Loucy (cell line): ENCODE measurements at regions not wholly inside any gene's neighbourhood (a gene's known extent, or its start where the extent isn't known, plus 50 kb on each side); places are given as distances from the start of the nearest gene placed in this dataset.

ENCODE experiments used
- H2AFZ ChIP-seq: fragments of 200-600 bp; sonication (generic); 2 replicates; pipeline ENCODE4 v1.6.0; 2016; ENCODE audit warnings: antibody characterized with exemption, mild to moderate bottlenecking, low read length, moderate library complexity
- H3F3A ChIP-seq: fragments of 200-600 bp; 2 replicates; pipeline ENCODE4 v1.6.0; 2016; ENCODE audit warnings: antibody characterized with exemption, low read depth, mild to moderate bottlenecking
- H3K27me3 ChIP-seq: fragments of 200-600 bp; sonication (generic); 2 replicates; pipeline ENCODE4 v1.6.1; 2014; ENCODE audit warnings: low read length, mild to moderate bottlenecking; ENCODE audit not compliant: insufficient read depth, poor library complexity, severe bottlenecking
- H3K36me3 ChIP-seq: fragments of 200-600 bp; sonication (generic); 2 replicates; pipeline ENCODE4 v1.6.1; 2016; ENCODE audit warnings: low read length; ENCODE audit not compliant: insufficient read depth
- H3K4me1 ChIP-seq: fragments of 200-600 bp; sonication (generic); 2 replicates; pipeline ENCODE4 v1.5.1; 2014; ENCODE audit warnings: low read length, mild to moderate bottlenecking; ENCODE audit not compliant: insufficient read depth, poor library complexity, severe bottlenecking
- H3K4me2 ChIP-seq: fragments of 200-600 bp; sonication (generic); 2 replicates; pipeline ENCODE4 v1.6.0; 2014; ENCODE audit warnings: antibody characterized with exemption, low read length, low read depth, mild to moderate bottlenecking; ENCODE audit not compliant: poor library complexity, severe bottlenecking
- H3K4me3 ChIP-seq: fragments of 200-600 bp; sonication (generic); 2 replicates; pipeline ENCODE4 v1.5.1; 2014; ENCODE audit warnings: low read length, mild to moderate bottlenecking, mixed read lengths; ENCODE audit not compliant: poor library complexity, severe bottlenecking
- H3K79me2 ChIP-seq: fragments of 200-600 bp; sonication (generic); 2 replicates; pipeline ENCODE4 v1.6.1; 2014; ENCODE audit warnings: low read length; ENCODE audit not compliant: insufficient read depth
- H3K9ac ChIP-seq: fragments of 200-600 bp; sonication (generic); 2 replicates; pipeline ENCODE4 v1.6.0; 2014; ENCODE audit warnings: mild to moderate bottlenecking, low read depth, low read length, moderate library complexity; ENCODE audit not compliant: poor library complexity, severe bottlenecking
- H3K9me2 ChIP-seq: fragments of 200-600 bp; sonication (generic); replicated peaks from 2 replicates; pipeline ENCODE4 v1.6.1; 2016; ENCODE audit warnings: low read depth, low read length, mixed read lengths
- H3K9me3 ChIP-seq: fragments of 200-600 bp; sonication (generic); 2 replicates; pipeline ENCODE4 v1.6.1; 2014; ENCODE audit warnings: mild to moderate bottlenecking, antibody characterized with exemption, low read length, low read depth; ENCODE audit not compliant: insufficient read depth
- H4K20me1 ChIP-seq: fragments of 200-600 bp; sonication (generic); 2 replicates; pipeline ENCODE4 v1.6.0; 2014; ENCODE audit warnings: antibody characterized with exemption, low read length, mild to moderate bottlenecking; ENCODE audit not compliant: insufficient read depth, poor library complexity, severe bottlenecking
- CTCF ChIP-seq: fragments of 200-600 bp; sonication (generic); conservative IDR thresholded peaks from 2 replicates; pipeline ENCODE4 v1.5.1; 2014; ENCODE audit warnings: mild to moderate bottlenecking, antibody characterized with exemption, low read length
- EZH2phosphoT487 ChIP-seq: fragments of 200-600 bp; IDR thresholded peaks from 2 replicates; pipeline ENCODE4 v1.6.1; 2018; ENCODE audit warnings: antibody characterized with exemption, mild to moderate bottlenecking, moderate library complexity, borderline replicate concordance

GRCh38 chr5:23235246-23235645 lies 272.2 kb upstream of the PRDM9 start:
- Histone ChIP-seq H3K4me3 (no peak overlapping the region), H4K20me1 (no peaks in the 10 kb centered on the region), H3K9me3 (no peaks in the 10 kb centered on the region), H2AFZ (no peak overlapping the region), H3K9me2 (no peaks in the 10 kb centered on the region), H3F3A (no peaks in the 10 kb centered on the region), H3K4me1 (no peaks in the 10 kb centered on the region), H3K36me3 (no peaks in the 10 kb centered on the region), H3K27me3 (no peaks in the 10 kb centered on the region), H3K4me2 (no peak overlapping the region), H3K9ac (no peak overlapping the region), H3K79me2 (no peaks in the 10 kb centered on the region)
- TF ChIP-seq EZH2phosphoT487 (no peak), CTCF (no peak)

- Histone ChIP-seq H3K9me2 (no peaks in the 10 kb centered on the region), H3K79me2 (no peaks in the 10 kb centered on the region), H4K20me1 (no peaks in the 10 kb centered on the region), H2AFZ (no peak overlapping the region), H3F3A (no peaks in the 10 kb centered on the region), H3K4me2 (no peak overlapping the region), H3K36me3 (no peaks in the 10 kb centered on the region), H3K9me3 (no peaks in the 10 kb centered on the region), H3K4me1 (no peaks in the 10 kb centered on the region), H3K27me3 (no peaks in the 10 kb centered on the region), H3K9ac (no peak overlapping the region), H3K4me3 (no peak overlapping the region)
- TF ChIP-seq CTCF, result no peak
- no peak for TF ChIP-seq EZH2phosphoT487
Measured at GRCh38 chr5:23234197-23234596, 273.2 kb upstream of the PRDM9 start.

GRCh38 chr5:23223846-23224245 lies 283.6 kb upstream of the PRDM9 start:
- no peak overlapping the region for H2AFZ ChIP-seq
- no peak for TF ChIP-seq EZH2phosphoT487
- no peak for TF ChIP-seq CTCF
- no peaks in the 10 kb centered on the region for H3K79me2 ChIP-seq
- no peaks in the 10 kb centered on the region for H3K4me1 ChIP-seq
- H3K36me3 ChIP-seq, result no peaks in the 10 kb centered on the region
- no peaks in the 10 kb centered on the region for H3K9me3 ChIP-seq
- H3K4me3 ChIP-seq, result no peak overlapping the region
- no peaks in the 10 kb centered on the region for H4K20me1 ChIP-seq
- H3K4me2 ChIP-seq, result no peak overlapping the region
- H3K9me2 ChIP-seq, result no peaks in the 10 kb centered on the region
- H3K9ac ChIP-seq, result no peak overlapping the region
- no peaks in the 10 kb centered on the region for H3F3A ChIP-seq
- H3K27me3 ChIP-seq, result no peaks in the 10 kb centered on the region
